ENCODE measurements at regions not wholly inside any gene's neighbourhood (a gene's known extent, or its start where the extent isn't known, plus 50 kb on each side); places are given as distances from the start of the nearest gene placed in this dataset.

DNA sequence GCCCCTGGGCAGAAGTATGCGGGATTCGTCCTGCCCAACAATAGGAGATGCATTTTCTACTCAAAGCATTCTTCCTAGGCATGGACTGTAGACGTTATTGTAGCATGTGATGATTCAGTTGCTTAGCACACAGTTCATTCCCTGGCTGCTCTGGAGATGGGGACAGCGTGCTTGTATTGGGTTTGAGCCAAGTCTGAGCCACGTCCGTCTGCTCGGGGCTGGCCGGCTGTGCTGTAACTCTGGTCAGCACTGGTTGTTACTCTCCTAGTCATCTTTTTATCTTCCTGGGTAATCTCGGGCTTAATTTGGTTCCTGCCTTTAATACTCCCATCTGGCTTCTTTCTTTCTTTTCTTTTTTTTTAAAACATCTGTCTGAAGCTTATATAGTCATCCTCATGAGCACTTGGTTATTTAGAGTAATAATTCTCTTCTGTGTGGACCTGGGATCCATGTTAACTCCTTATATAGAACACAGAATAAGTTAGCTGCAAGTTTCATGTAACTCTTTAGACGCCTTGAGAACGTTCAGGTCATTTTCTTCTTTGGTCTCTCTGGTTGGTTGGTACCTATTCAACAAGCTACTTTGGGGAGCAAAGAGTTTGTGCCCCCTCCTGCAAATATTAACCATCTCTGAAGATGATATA is 118.8 kb upstream of the RPS23 start:
- DNase-seq (ENCODE audit: low spot score) = no peak

DNA sequence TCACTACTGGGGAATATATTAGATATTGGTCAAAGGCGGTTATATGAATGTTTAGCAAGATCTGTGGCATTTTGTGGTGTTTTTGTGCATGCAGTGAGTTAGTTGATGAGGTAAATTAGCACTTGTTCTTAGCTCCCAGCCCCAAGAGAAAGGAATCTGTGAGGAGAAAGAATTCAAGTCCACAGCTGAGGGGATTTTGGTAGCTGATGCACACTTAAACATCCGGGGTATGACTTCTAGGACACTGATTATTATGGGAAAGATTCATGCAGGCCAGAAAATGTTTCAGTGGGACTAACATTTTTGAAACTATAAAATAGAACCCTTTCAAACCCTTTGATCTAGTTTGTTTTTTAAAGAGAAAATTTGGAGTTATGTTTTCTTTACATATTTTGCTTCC is 118.2 kb upstream of the RPS23 start:
- DNase-seq (ENCODE audit: low spot score) = no peak

DNA sequence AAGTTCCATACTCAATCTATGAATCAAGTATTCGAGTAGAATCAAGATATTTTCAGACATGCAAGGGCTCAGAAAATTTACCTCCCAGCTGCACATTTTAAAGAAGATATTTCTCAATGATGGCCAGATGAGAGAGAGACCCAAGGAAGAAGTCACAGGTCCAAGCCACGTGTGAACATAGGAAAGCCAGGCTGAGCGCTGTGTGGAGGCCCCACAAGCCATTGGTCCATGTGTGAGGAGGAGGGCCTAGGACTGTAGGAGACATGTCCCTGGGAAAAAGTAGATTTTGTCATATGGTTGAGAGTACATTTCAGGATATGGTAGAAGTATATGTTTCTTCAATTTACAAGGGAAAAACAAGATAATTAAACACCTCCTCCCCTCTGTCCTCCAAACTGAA is 115.8 kb upstream of the RPS23 start:
- DNase-seq (ENCODE audit: low spot score) = no peak

DNA sequence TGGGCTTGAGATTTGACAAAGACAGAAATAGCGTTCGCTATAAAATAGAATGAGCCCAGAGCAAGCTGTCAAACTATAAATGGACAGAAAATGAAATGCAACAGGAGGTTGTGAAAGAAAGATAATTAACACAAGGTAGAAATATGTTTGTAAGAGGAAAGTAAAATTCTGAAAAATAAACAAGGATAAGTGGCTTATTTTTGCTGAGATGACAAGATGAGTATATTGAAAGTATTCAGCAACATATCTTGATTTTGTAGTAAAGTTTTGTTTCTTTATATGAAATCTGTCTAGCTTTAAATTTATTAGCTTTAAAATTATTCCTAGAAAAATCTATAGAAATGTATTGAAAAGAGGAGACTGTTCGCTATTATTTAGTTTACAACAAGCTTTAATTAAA is 111.9 kb upstream of the RPS23 start:
- no peak for DNase-seq (ENCODE audit: low spot score)

DNA sequence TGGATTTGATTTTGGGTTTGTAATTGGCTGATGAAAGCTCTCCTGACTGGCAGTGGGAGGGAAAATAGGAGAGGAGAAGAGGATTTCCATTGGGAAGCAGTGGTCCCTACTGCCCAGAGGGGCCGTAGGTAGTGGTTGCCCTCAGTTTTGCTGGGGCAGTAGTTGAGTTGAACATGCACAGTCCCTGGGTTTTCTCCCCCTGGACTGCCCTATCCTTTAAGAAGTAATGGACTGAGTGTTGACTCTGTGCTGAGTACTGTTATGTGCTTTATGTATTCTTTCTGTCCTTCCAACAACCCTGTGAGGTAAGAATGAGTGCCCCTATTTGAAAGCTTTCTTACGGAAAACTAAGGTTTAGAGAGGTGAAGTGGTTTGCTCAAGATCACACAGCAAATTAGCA is 111.2 kb upstream of the RPS23 start:
- no peak for DNase-seq (ENCODE audit: low spot score)

DNA sequence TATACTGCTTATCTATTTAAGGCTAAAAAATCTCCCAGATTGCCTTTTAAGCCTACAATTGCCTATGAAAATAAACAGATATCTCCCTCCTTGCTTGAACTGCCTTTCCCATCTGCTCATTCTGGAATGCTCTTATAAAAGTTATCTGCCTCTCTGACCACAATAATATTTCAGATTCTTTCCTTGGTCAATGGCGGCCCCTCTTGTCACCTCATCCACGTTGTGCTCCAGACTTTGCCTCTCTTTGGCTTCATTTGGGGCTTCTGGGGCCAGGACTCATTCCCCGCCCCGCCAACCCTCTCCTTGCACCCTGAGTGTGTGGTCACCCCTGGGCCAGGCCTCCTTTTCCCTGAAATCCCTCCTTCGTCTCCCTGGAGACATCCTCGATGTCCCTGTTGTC is 110.0 kb upstream of the RPS23 start:
- DNase-seq (ENCODE audit: low spot score) = no peak

DNA sequence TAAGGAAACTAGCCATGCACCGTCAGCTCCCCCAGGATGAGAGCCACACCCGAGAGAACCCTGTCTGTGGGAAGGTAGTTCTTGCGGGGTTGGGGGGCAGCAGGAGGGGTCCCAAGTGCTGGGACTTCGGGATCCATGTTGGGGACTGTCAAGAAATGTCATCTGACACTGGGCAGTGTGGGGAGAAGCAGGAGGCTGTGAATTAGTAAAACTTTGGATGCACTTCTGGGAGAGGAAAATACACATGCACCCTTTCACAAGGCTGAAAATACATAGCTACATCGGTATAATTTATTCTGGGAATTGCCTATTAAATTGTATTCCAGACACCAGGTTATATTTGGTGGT is 109.6 kb upstream of the RPS23 start:
- no peak for DNase-seq (ENCODE audit: low spot score)

DNA sequence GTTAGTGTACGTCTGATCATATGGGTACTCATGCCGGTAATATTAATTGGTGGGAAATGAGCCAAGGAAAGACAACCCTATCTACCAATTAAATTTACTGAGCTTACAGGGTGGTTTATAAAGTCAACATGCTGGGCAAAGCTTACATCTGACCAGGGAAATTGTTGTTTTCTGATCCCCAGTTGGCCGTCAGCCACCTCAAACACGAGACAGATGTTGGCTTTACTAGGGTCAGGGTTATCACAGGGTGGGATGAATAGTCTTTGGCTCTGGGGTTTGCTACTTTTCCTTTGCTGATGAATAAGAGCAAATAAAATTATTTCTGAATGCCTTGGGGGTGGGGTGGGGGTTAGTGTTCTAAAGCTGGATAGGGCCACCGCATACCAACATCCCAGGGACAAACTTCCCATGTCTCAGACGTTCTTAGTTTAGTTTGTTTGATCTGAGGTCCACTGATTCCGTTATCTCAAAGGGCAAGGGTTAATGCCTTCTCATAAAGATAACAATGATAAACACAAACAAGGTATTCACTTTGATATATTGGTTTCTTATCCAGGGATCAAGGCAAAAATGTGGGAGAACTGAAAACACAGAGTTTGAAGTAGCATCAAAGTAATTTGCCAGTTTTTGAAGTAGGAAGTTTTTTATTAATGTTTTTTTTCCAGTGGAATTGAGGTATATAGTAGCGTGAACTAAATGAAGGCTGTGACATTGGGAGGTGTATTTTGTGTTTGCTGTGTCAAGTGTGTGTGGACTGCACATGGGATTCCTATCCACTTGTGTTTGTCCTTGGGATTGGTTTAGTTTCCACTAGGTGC is 109.1 kb upstream of the RPS23 start:
- DNase-seq (ENCODE audit: low spot score) = no peak

DNA sequence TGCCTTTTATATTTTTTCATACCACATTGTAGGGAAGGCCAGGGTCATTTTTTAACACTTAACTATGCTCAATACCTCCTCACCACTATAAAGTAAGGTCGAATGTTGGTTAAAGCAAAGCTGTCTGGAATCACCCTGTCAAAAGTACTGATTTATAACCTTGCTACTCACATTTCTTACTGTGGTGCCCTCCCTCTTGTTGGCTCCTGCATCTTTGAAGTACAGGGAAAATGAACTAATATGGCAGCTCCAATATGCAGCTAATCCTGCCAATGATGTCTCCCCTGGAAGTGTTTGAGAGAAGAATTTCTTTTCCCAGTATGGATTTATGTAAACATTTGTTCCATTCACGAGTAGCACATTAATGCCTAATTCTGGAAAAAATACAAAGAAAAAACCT is 108.4 kb upstream of the RPS23 start:
- DNase-seq (ENCODE audit: low spot score) = no peak

DNA sequence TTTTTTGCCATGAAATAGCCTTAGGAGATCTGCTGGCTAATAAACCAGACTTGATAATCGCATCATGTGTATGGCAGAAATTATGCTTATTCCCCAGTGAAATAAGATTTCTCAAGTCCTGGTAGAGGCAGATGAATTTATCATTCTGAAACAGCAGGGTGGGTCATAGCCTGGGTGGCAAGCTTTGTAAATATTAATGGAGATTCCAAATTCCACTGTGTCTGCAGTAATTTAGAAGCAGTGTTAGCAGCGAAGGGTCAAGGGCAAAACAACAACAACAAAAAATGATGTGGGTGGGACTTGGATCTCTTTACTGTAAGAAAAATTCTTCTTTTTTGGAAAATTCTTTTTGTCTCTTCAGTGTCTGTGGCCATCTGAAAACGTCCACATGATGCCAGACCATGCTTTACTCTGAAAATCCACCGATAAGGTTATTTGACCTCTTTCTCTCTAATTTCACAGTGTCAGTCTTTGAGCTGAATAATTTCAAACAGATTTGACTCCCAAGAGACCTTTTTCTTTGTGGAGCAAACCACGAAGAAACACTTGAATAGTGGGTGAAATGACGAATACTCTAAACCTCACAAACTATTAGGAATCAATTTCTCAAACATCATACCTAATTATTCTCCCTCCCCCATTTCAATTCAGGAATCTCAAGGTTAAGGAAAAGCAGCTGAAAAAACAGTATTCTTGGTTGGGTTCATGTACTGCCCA is 106.0 kb upstream of the RPS23 start:
- DNase-seq (ENCODE audit: low spot score) = no peak

DNA sequence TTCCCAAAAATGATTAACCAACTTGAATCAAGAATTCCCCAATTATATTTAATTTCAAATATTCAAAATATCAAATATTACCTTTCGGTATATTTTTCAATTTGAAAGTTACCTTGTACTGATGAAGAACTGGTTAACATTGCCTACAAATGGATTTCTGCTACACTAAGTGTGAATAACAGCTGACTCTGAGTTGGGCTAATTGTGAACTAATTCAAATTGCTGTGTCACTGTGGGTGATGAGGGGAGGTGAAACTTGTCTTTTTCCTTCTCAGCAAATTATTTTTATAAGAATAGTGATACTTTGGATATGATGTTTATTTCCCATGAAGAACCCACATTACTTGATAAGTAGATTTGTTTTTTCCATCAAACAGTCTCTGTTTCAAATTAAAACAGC is 103.4 kb upstream of the RPS23 start:
- no peak for DNase-seq (ENCODE audit: low spot score)

DNA sequence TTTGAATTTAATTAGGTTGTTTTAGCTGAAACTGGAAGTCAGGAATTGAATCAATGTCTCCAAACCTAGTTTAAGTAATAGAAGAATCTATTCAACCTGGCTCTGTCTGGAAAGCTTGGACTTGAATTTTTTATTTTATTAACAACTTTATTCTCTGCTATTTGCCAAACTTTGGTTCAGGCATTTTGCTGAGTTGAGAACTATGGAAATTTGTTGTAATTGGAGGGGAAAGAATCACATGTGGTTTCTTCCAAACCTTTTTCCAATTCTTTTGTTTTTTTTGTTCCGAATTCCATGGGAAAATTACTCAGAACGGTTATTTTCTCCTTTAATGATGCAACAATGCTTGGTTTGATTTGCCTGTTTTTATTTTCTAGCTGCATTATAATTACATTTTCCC is 98.2 kb upstream of the RPS23 start:
- DNase-seq (ENCODE audit: low spot score) = no peak

DNA sequence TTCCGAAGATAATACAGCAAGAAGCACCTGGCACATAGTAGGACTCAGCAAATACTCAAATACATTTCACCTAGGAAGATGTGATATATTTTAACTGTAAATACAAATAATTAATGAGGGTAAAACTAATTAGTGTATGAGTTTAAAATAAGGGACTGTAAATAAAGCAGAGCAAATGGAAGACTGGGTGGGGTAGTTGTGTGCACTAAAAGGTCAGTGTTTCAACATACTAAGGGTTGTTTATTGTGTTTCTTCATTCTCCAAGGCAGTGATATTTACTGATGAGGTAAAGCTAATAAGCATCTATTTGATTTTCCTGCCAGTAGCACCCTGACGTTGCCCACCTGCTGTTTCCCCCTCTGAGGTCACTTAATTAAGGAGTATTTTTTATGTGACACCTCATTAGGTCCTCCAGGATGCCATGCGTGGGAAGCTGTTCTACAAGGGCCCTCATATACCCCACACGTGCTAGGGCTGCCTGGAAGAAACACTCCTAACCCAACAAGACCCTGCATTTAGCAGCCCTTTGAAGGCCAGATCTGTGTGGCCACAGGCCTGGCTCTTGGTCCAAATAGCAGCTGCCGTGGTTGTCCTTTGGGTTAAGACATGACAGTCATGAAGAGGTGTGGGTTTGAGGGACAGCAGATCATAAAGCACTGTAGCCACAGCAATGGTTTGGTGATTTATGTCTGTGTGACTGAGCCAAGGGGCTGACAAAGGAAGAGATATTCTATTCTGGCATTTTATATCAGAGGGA is 97.5 kb upstream of the RPS23 start:
- DNase-seq (ENCODE audit: low spot score) = no peak

DNA sequence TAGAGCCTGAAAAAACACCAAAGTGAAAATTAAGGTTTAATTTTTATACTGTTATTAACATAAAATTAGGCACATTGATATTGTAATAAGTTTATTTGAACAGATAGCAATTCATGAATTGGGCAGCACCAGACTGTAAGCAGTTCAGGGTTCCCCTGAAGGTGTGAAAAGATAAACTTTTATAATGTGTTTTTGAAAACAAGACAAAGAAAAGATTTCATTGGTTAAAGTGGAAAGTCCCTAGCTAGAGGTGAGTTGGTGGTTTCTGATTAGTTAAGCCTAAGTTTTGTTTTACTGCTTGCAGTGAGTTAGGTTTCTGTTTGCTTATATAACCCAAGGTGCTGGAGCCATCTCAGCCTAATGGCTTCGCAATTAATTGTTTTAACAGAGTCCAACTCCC is 96.5 kb upstream of the RPS23 start:
- DNase-seq (ENCODE audit: low spot score) = no peak

DNA sequence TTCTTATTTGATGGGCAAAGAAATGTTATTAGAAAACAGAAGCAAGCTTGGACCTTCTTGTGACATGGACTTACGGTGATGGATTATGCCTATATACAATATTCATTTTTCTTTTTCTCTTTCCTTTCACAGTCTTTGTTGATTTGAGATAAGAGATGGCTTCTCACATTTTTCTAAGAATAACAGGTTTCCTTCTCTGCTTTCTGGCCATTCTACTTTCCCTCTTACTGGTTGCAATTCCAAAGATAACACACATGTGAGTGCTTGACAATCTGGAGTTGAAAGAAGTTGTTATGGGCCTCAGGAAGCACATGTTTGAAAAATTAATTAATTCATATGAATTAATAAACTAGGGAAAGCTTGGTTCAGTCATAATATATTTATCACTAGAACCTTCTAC is 89.8 kb upstream of the RPS23 start:
- DNase-seq (ENCODE audit: low spot score) = no peak

DNA sequence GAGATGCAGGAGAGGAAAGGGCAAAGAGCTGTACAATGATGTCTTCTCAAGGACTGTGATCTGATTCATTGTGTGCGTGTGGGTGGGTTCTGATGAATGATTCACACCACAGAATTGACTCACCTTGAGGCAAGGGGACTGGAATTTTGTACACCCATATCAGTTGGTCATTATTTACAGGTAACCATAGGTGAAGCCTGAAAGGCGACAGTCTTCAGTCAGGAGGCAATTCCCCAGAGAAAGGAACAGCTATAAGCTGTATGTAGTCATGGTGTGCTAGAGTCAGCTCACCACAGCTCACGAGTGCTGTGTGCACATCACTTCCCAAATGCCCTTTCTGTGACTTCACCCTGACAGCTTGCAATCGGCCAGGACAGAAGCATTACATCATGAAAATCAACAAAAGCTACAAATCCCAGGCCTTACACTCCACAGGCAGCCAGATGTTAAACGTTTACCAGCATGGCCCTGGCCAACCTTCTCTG is 87.6 kb upstream of the RPS23 start:
- DNase-seq (ENCODE audit: low spot score) = peak; percentile 37

DNA sequence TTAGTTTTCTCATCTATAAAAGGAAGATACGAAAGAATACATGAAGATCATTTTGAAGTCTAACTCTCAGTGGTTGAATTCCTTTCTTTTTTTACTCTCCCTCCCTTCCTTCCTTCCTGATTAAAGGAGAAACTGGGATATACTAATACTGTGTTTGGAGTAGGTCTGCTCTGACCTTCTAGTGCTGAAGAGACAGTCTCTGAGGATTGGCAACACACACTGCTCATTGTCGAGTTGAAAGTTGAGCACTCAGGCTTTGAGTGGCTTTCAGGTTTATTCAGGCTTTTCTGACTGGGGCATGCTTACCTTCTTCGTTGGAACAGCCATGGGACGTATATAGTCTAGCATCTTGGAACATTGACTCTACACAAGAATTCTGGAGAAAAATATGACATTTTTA is 86.9 kb upstream of the RPS23 start:
- no peak for DNase-seq (ENCODE audit: low spot score)

DNA sequence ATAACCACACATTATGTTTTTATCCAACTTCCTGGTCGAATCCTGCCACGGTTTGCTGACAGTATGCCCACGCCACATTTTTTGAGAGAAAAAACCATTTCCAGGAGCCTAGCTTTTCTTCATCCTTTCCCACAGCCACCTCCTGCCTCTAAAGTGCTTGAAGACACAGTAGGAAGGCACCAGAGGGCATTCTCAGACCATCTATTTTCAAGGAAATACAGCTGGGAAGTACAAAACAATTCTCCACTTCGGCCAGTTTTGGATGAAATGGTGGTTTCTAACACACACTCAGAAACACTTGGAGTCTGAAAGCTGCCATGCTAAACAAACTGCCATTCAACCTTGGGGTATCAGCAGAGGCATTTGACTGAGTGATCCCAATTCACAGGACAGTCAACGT is 86.3 kb upstream of the RPS23 start:
- no peak for DNase-seq (ENCODE audit: low spot score)

DNA sequence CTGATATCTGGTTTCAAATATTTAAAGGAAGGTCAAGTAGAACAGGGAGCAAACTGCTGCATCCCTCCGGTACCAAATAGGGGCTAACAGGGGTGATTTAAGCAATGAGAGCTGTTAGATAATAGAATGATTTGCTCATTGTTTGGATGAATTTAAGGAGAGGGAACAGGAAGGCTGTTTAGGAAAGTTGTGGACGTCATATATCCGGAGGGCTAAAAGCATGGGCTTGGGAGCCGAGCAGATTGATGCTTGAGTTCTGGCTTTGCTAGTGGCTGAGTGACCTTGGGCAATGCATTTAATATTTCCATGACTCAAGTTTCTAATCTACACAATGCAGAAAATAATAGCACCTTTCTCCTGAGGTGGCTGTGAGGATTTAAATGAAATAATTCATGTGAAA is 85.4 kb upstream of the RPS23 start:
- no peak for DNase-seq (ENCODE audit: low spot score)

DNA sequence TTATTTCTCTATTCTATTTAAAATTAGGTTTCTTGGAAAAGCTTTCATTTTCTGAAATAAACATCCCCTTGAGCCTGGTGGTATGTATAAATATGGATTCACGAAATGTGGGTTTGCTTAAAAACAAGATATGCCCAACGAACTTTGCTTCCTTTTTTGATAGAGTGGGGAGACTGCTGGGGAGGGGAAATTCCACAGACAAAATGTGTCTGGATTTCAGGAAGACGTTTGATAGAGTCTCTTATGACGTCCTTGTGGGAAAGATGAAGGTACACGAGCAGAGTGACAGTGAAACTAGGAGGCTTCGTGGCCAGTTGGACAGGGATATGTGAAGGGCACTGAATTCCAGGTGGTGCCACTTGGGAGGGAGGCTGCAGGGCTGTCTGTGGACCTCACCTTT is 84.5 kb upstream of the RPS23 start:
- DNase-seq (ENCODE audit: low spot score) = no peak

DNA sequence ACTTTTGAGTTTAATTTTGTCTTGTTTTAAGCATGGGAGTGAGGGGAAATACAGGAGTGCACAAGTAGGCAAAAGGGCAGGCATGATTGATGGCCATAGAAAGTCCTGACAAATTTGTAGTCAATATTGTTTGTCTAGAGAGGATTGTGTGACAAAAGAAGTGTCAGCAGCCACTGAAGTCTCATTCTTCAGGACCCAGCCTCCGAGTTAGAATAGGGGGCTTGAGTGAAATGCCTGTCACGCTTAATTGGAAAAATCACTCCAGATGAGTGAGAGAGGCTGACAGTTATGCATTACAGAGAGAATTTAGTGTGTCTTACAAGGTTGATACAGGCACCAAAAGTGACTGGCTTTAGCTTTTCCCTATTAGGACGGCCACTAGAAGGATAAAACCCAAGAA is 81.9 kb upstream of the RPS23 start:
- no peak for DNase-seq (ENCODE audit: low spot score)

DNA sequence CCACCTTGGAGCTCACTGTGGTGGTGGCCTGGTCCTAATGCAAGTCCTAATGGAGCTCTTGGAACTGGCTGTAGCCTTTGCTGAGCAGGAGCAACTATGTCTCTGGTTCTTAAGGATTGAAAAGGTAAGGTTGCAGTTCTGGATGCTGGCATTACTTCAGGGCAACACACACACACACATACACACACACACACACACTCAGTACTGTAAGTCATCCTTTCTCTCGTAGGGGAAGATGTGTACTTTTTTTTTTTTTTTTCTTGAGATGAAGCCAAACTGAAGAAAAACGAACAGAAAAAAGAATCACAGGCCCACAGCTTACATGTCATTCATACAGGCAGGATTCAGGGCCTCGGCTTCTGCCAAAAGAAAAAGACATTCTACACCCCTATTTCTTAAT is 81.1 kb upstream of the RPS23 start:
- no peak for DNase-seq (ENCODE audit: low spot score)

DNA sequence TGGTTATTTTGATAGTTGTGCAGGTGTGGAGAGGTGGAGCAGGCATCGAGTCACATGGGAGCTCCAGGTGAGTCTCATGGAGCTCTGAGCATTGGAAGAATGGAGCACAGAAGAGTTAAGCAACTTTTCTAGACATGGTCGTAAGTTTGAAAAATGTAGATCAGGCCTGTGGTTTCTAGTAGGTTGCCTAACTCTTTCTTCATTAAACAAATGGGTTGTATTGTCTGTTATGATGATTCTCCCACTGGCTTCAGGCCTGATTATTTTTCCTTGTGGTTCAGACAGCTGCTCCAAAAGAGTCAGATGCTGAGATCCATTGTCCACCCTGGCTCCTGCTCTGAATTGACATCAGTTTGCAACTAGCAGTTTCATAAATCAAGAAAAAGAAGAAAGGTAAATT is 80.3 kb upstream of the RPS23 start:
- DNase-seq (ENCODE audit: low spot score) = no peak

All from activated CD4-positive, alpha-beta T cell treated with anti-CD3 and anti-CD28 coated beads, Interleukin-2, Interleukin-4, amounts not matched to agents 100 ng/mL and 50 ng/mL, durations not matched to agents 16 hours and 8 hours (primary cell).